ENCODE measurements at regions not wholly inside any gene's neighbourhood (a gene's known extent, or its start where the extent isn't known, plus 50 kb on each side); places are given as distances from the start of the nearest gene placed in this dataset.

GRCh38 chr6:106918115-106918514, 56.4 kb downstream of the CD24 start:
- no peak for DNase-seq

GRCh38 chr6:106916891-106917290, 57.6 kb downstream of the CD24 start:
- DNase-seq: no peak

GRCh38 chr6:106913676-106914280, 60.8 kb downstream of the CD24 start:
- no peak for DNase-seq

- no peak for DNase-seq
Measured at GRCh38 chr6:106913111-106913510, 61.4 kb downstream of the CD24 start.

- no peak for DNase-seq
Measured at GRCh38 chr6:106912091-106912490, 62.4 kb downstream of the CD24 start.

- peak; percentile 74 for DNase-seq
Measured at GRCh38 chr6:106910999-106911949, 63.3 kb downstream of the CD24 start.

GRCh38 chr6:106908386-106908840, 66.1 kb downstream of the CD24 start:
- DNase-seq: no peak

GRCh38 chr6:106907754-106908153, 66.8 kb downstream of the CD24 start:
- no peak for DNase-seq

- DNase-seq: no peak
Measured at GRCh38 chr6:106906232-106906631, 68.3 kb downstream of the CD24 start.

- DNase-seq: no peak
Measured at GRCh38 chr6:106903299-106903698, 71.2 kb downstream of the CD24 start.

- no peak for DNase-seq
Measured at GRCh38 chr6:106901062-106901461, 73.5 kb downstream of the CD24 start.

- no peak for DNase-seq
Measured at GRCh38 chr6:106899697-106900096, 74.8 kb downstream of the CD24 start.

- DNase-seq: no peak
Measured at GRCh38 chr6:106897580-106897979, 76.9 kb downstream of the CD24 start.

- no peak for DNase-seq
Measured at GRCh38 chr6:106895703-106896040, 78.9 kb downstream of the CD24 start.

- DNase-seq: no peak
Measured at GRCh38 chr6:106894978-106895702, 79.4 kb downstream of the CD24 start.

GRCh38 chr6:106892186-106892585, 82.3 kb downstream of the CD24 start:
- no peak for DNase-seq

GRCh38 chr6:106890447-106890846, 84.1 kb downstream of the CD24 start:
- no peak for DNase-seq

GRCh38 chr6:106889692-106890091, 84.8 kb downstream of the CD24 start:
- peak; percentile 76 for DNase-seq

- no peak for DNase-seq
Measured at GRCh38 chr6:106886922-106887797, 87.4 kb downstream of the CD24 start.

- DNase-seq: no peak
Measured at GRCh38 chr6:106886081-106886843, 88.3 kb downstream of the CD24 start.

GRCh38 chr6:106885679-106886078, 88.8 kb downstream of the CD24 start:
- no peak for DNase-seq

- no peak for DNase-seq
Measured at GRCh38 chr6:106884576-106884975, 90.0 kb downstream of the CD24 start.
